AG09319 (cell line): ENCODE measurements at regions not wholly inside any gene's neighbourhood (a gene's known extent, or its start where the extent isn't known, plus 50 kb on each side); places are given as distances from the start of the nearest gene placed in this dataset.

Source experiments
- DNase-seq: peaks from one replicate; pipeline ENCODE4 v3.0.0-alpha.2; 2010; ENCODE audit warnings: low read depth; ENCODE audit errors: extremely low read depth
- CTCF ChIP-seq: IDR thresholded peaks from 2 replicates; pipeline ENCODE4 v1.5.1; 2011; ENCODE audit warnings: low read depth, mild to moderate bottlenecking, inconsistent platforms, low read length, moderate library complexity

- TF ChIP-seq CTCF, result no peak
- DNase-seq, result no peak
Measured at GRCh38 chr2:64295326-64296139, 151.3 kb upstream of the PELI1 start.

GRCh38 chr2:64296140-64296480 is 151.9 kb upstream of the PELI1 start:
- no peak for DNase-seq
- TF ChIP-seq CTCF, result no peak

GRCh38 chr2:64296695-64297346 is 152.6 kb upstream of the PELI1 start:
- no peak for TF ChIP-seq CTCF
- no peak for DNase-seq

GRCh38 chr2:64298161-64298560 is 153.9 kb upstream of the PELI1 start:
- DNase-seq, result no peak
- no peak for TF ChIP-seq CTCF

- no peak for DNase-seq
- TF ChIP-seq CTCF, result no peak
Measured at GRCh38 chr2:64300066-64300465, 153.9 kb upstream of the LGALSL start.

- DNase-seq, result no peak
- no peak for TF ChIP-seq CTCF
Measured at GRCh38 chr2:64303250-64303649, 150.7 kb upstream of the LGALSL start.

GRCh38 chr2:64307421-64307820 is 146.5 kb upstream of the LGALSL start:
- TF ChIP-seq CTCF, result no peak
- no peak for DNase-seq
